ENCODE measurements at regions not wholly inside any gene's neighbourhood (a gene's known extent, or its start where the extent isn't known, plus 50 kb on each side); places are given as distances from the start of the nearest gene placed in this dataset.

DNA sequence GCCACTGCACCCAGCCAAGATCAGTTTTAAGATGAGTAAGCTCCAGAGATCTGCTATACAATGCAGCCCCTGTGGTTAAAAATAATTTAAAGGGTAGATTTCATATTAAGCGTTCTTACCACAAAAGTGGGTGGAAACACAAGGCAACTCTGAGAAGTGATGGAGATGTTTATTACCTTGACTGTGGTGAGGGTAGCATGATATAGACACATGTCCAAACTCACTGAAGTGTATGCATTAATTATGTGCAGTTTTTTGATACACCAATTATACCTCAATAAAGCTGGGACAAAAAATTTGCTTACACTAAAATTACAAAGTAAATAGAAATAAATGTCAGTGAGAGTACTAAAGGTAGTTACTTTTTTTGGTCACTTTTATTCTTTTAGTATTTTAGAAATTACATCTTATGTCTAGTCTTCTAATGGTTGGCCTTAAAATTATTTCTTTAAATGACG, 696.5 kb downstream of the UQCRFS1 start:
- WGBS, 3 donors: 49 to 64% (median 64%) methylated on average over 2 of the region's 2 CpGs

DNA sequence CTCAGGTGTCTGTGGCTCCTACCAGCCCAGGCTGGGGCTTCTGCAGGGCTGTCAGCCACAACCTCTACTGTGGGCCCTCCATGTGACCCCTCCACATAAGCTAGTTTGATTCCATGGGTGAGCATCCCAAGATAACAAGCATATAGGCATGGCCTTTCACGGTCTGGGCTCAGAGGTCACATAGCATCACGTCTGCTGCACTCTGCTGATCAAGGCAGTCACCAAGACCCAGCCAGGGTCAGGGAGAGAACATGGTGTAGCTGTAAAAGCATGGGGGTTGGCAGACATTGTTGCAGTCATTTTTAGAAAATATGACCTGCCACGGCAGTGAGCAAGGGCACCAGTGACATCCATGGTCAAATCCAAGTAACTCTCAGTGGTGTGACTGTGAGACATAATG, 698.8 kb downstream of the UQCRFS1 start:
- no peak for DNase-seq
- no peaks in the 10 kb centered on the region for H3K9me3 ChIP-seq
- TF ChIP-seq, protein P1, sequence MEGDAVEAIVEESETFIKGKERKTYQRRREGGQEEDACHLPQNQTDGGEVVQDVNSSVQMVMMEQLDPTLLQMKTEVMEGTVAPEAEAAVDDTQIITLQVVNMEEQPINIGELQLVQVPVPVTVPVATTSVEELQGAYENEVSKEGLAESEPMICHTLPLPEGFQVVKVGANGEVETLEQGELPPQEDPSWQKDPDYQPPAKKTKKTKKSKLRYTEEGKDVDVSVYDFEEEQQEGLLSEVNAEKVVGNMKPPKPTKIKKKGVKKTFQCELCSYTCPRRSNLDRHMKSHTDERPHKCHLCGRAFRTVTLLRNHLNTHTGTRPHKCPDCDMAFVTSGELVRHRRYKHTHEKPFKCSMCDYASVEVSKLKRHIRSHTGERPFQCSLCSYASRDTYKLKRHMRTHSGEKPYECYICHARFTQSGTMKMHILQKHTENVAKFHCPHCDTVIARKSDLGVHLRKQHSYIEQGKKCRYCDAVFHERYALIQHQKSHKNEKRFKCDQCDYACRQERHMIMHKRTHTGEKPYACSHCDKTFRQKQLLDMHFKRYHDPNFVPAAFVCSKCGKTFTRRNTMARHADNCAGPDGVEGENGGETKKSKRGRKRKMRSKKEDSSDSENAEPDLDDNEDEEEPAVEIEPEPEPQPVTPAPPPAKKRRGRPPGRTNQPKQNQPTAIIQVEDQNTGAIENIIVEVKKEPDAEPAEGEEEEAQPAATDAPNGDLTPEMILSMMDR (IDR thresholded peaks at IDR 0.05): no peak
- H3K4me3 ChIP-seq: no peak overlapping the region
- H3K36me3 ChIP-seq (ENCODE audit: insufficient read depth in 1 of 2, low read depth in 1 of 2): no peaks in the 10 kb centered on the region
- H3K27me3 ChIP-seq (ENCODE audit: insufficient read depth in 3 of 3, low read length in 2 of 3): no peaks in the 10 kb centered on the region
- ATAC-seq: peak; percentile 32 to 83 (median 65)
- peaks cover 18% of the 10 kb centered on the region for H3K4me1 ChIP-seq
- 24 to 34% (median 29%) methylated on average over 3 of the region's 3 CpGs for WGBS, 3 donors
- H3K27ac ChIP-seq: peak overlapping the region; percentile 75
- intact Hi-C loops (cut with DNase I): no loop called here

More for the DNA sequence above, 696.5 kb downstream of the UQCRFS1 start:
- intact Hi-C loops (cut with DNase I): no loop called here
- Histone ChIP-seq H3K9me3 (no peaks in the 10 kb centered on the region), H3K27ac (peak overlapping the region; percentile 75), H3K27me3 (ENCODE audit: insufficient read depth in 3 of 3, low read length in 2 of 3) (no peaks in the 10 kb centered on the region), H3K4me3 (no peak overlapping the region), H3K36me3 (ENCODE audit: insufficient read depth in 1 of 2, low read depth in 1 of 2) (no peaks in the 10 kb centered on the region), H3K4me1 (peaks cover 39% of the 10 kb centered on the region)
- ATAC-seq (no peak), DNase-seq (no peak)
- TF ChIP-seq, protein P1 (IDR thresholded peaks at IDR 0.05): no peak

DNA sequence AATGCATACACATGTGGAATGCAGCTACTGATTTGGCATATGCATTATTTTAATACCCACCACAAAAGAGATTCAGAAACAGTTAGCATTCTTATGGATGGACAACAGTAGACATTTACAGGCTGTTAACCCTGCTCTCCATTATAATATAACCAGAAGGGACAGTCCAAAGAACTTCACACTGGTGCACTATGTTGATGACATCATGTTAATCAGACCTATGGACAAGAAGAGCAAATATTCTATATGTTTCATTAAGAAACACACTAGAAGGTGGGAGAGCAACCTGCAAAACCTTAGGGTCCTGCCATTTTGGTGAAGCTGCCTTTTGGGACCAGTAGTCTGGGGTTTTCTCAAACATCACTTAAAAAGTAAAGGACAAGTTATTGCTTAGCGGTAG, 701.3 kb downstream of the UQCRFS1 start:
- Histone ChIP-seq H3K4me3 (no peak overlapping the region), H3K4me1 (peaks cover 23% of the 10 kb centered on the region), H3K36me3 (ENCODE audit: insufficient read depth in 1 of 2, low read depth in 1 of 2) (no peaks in the 10 kb centered on the region), H3K27me3 (ENCODE audit: insufficient read depth in 3 of 3, low read length in 2 of 3) (no peaks in the 10 kb centered on the region), H3K27ac (peak overlapping the region; percentile 89), H3K9me3 (no peaks in the 10 kb centered on the region)
- 93 to 98% (median 94%) methylated on average over 1 of the region's 1 CpG for WGBS, 3 donors
- TF ChIP-seq, protein P1 (IDR thresholded peaks at IDR 0.05): no peak
- DNase-seq (no peak), ATAC-seq (no peak)
- intact Hi-C loops (cut with DNase I): no loop called here

DNA sequence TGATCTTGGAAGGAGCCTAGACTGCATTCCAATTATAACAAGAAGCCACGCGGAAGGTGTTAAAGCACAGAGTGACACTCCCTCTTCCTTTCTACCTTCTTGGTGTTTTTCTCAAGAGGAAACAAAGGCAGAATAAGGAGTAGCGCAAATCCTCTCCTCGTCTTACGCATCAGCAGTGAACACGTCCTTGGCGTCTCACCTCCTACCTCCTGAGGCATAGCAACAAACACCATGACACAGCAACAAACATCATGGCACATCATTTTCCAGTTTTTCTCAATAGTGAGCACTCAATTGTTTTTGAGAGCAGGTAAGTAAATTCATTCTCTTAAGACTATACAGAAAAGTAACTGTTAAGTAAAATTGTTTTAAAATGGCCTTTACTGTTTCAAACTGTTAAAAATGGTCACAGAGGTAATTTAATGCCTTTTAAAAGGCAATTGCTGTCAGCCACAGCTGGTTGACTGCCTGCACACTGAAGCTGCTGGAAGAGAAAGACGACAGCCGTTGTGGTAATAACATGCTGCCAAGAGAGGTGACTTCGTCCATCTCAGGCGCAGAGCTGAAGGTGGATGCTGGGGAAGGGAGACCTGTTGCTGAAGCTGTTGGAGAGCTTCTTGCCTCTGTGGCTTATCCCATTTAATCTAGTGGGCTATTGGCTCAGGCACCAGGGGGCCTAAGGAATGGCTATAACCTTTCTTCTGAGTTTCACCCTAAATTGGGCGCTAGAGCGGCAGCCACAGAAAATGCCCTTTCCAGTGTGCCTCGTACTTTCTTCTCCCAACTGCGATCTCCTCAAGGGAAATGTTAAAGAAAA, 703.7 kb downstream of the UQCRFS1 start:
- Histone ChIP-seq H3K9me3 (no peaks in the 10 kb centered on the region), H3K27ac (peak overlapping the region; percentile 89), H3K4me3 (peak overlapping the region; percentile 46), H3K36me3 (ENCODE audit: insufficient read depth in 1 of 2, low read depth in 1 of 2) (no peaks in the 10 kb centered on the region), H3K4me1 (peaks cover 9% of the 10 kb centered on the region), H3K27me3 (ENCODE audit: insufficient read depth in 3 of 3, low read length in 2 of 3) (no peaks in the 10 kb centered on the region)
- ATAC-seq (peak; percentile 72 to 83 (median 78)), DNase-seq (no peak)
- intact Hi-C loops (cut with DNase I): no loop called here
- TF ChIP-seq, protein P1 (IDR thresholded peaks at IDR 0.05): no peak
- 32 to 51% (median 35%) methylated on average over 15 of the region's 15 CpGs for WGBS, 3 donors

Measured in psoas muscle (tissue), 7 donors.